HL-60 (cell line): ENCODE measurements at regions not wholly inside any gene's neighbourhood (a gene's known extent, or its start where the extent isn't known, plus 50 kb on each side); places are given as distances from the start of the nearest gene placed in this dataset.

Experiments used
- DNase-seq, 2 experiments: peaks; one replicate each; pipeline ENCODE4 v3.0.0-alpha.2; 2010 to 2020; ENCODE audit warnings: low read depth in 1 of 2, low spot score in 1 of 2
- H3K27ac ChIP-seq: fragments of 250-450 bp; sonication (Bioruptor Pico); replicated peaks from 2 replicates; pipeline ENCODE4 v1.5.1; 2020; ENCODE audit warnings: mild to moderate bottlenecking, moderate library complexity
- H3K27me3 ChIP-seq: fragments of 250-450 bp; sonication (Bioruptor Pico); 2 replicates; pipeline ENCODE4 v1.5.1; 2021; ENCODE audit warnings: mild to moderate bottlenecking, moderate library complexity; ENCODE audit not compliant: insufficient read depth, poor library complexity, severe bottlenecking
- H3K4me3 ChIP-seq: replicated peaks from 2 replicates; pipeline ENCODE4 v1.5.1; 2011; ENCODE audit warnings: mild to moderate bottlenecking, control low read depth, low read length; ENCODE audit not compliant: insufficient read depth
- CTCF ChIP-seq: IDR thresholded peaks from one replicate; pipeline ENCODE4 v1.5.1; 2011; ENCODE audit warnings: low read length, control low read depth, inconsistent platforms; ENCODE audit not compliant: insufficient read depth
- GABPA ChIP-seq: IDR thresholded peaks from 2 replicates; pipeline ENCODE4 v1.6.1; 2012; ENCODE audit warnings: low read depth
- POLR2AphosphoS5 ChIP-seq: IDR thresholded peaks from 2 replicates; pipeline ENCODE4 v1.6.1; 2012; ENCODE audit warnings: low read depth
- REST ChIP-seq: IDR thresholded peaks from 2 replicates; pipeline ENCODE4 v1.6.1; 2012; ENCODE audit warnings: low read depth; ENCODE audit not compliant: insufficient replicate concordance
- SPI1 ChIP-seq: IDR thresholded peaks from 2 replicates; pipeline ENCODE4 v1.6.1; 2012; ENCODE audit warnings: low read depth, mild to moderate bottlenecking, borderline replicate concordance

GRCh38 chrX:5415738-5416137, 812.9 kb downstream of the NLGN4X start:
- DNase-seq: no peak
- Histone ChIP-seq H3K4me3 (no peak overlapping the region), H3K27ac (no peak overlapping the region), H3K27me3 (no peaks in the 10 kb centered on the region)
- no peak for TF ChIP-seq CTCF
- TF ChIP-seq POLR2AphosphoS5: no peak
- TF ChIP-seq REST: no peak
- no peak for TF ChIP-seq SPI1
- no peak for TF ChIP-seq GABPA

- no peak for DNase-seq
- TF ChIP-seq CTCF (no peak), REST (no peak), GABPA (no peak), SPI1 (no peak), POLR2AphosphoS5 (no peak)
- Histone ChIP-seq H3K27ac (no peak overlapping the region), H3K4me3 (no peak overlapping the region), H3K27me3 (no peaks in the 10 kb centered on the region)
Measured at GRCh38 chrX:5409106-5409505, 819.6 kb downstream of the NLGN4X start.

GRCh38 chrX:5402461-5402860, 826.2 kb downstream of the NLGN4X start:
- no peak for DNase-seq
- Histone ChIP-seq H3K27me3 (no peaks in the 10 kb centered on the region), H3K4me3 (no peak overlapping the region), H3K27ac (no peak overlapping the region)
- no peak for TF ChIP-seq REST
- TF ChIP-seq GABPA: no peak
- TF ChIP-seq CTCF: no peak
- no peak for TF ChIP-seq SPI1
- no peak for TF ChIP-seq POLR2AphosphoS5
